ENCODE measurements at regions not wholly inside any gene's neighbourhood (a gene's known extent, or its start where the extent isn't known, plus 50 kb on each side); places are given as distances from the start of the nearest gene placed in this dataset.

DNA sequence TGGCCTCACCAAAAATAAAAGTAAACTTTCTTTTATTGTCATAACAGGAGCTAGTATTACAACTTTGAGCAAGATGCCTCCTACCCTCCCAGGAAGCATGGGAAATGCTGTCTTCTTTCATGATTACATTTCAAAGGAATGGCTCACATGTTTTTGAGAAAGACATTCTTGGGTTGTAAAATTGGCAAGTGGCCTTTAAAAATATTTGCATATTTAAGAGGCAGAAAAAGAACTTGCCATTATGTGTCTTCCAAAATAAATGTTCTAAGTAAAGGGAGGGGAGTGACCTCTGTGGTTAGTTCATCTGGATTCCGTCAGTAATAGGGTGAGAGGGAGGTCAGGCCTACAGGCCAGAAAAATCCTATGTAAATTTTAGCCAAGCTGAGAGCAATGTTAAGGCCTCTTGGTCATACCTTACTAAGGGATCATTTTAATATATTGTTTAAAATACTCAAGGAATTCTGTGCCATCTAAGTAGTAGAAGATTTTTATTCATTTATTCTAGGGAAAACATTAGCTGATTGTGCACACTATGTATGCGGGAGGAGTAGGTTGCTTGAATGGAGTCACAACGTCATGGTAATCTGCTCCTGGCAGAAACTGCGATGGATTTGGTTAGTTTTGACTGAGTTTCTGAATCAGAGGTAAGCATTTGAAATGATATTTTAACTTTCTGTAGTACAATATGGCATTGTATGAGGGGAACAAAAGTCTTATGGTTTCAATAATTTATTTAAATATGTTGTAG, 1485.7 kb upstream of the CDH9 start:
- H3K27ac ChIP-seq (ENCODE audit: low read depth in 2 of 2, low read length in 2 of 2) = no peak overlapping the region
- no peak overlapping the region for H3K9ac ChIP-seq (ENCODE audit: low read length in 3 of 3)
- no peaks in the 10 kb centered on the region for H3K9me3 ChIP-seq (ENCODE audit: control insufficient read depth in 2 of 3, insufficient read depth in 1 of 3, low read length in 3 of 3)
- no peaks in the 10 kb centered on the region for H3K27me3 ChIP-seq (ENCODE audit: control insufficient read depth, insufficient read depth, low read length)
- intact Hi-C loops (cut with DNase I) = no loop called here
- peak; percentile 47 for FAIRE-seq
- TF ChIP-seq, protein P1, sequence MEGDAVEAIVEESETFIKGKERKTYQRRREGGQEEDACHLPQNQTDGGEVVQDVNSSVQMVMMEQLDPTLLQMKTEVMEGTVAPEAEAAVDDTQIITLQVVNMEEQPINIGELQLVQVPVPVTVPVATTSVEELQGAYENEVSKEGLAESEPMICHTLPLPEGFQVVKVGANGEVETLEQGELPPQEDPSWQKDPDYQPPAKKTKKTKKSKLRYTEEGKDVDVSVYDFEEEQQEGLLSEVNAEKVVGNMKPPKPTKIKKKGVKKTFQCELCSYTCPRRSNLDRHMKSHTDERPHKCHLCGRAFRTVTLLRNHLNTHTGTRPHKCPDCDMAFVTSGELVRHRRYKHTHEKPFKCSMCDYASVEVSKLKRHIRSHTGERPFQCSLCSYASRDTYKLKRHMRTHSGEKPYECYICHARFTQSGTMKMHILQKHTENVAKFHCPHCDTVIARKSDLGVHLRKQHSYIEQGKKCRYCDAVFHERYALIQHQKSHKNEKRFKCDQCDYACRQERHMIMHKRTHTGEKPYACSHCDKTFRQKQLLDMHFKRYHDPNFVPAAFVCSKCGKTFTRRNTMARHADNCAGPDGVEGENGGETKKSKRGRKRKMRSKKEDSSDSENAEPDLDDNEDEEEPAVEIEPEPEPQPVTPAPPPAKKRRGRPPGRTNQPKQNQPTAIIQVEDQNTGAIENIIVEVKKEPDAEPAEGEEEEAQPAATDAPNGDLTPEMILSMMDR (IDR thresholded peaks at IDR 0.05; ENCODE audit: borderline replicate concordance, extremely low read depth, insufficient read depth) = no peak
- no peaks in the 10 kb centered on the region for H3K4me1 ChIP-seq (ENCODE audit: control insufficient read depth in 2 of 3, insufficient read depth in 2 of 3, low read depth in 1 of 3, low read length in 3 of 3)
- H3K4me3 ChIP-seq (ENCODE audit: low read length in 3 of 3) = no peak overlapping the region
- DNase-seq = peak in 3 of 5 donors; percentile 12 to 88 (median 49)
- no peaks in the 10 kb centered on the region for H3K36me3 ChIP-seq (ENCODE audit: control insufficient read depth in 2 of 3, insufficient read depth in 3 of 3, low read length in 3 of 3)

DNA sequence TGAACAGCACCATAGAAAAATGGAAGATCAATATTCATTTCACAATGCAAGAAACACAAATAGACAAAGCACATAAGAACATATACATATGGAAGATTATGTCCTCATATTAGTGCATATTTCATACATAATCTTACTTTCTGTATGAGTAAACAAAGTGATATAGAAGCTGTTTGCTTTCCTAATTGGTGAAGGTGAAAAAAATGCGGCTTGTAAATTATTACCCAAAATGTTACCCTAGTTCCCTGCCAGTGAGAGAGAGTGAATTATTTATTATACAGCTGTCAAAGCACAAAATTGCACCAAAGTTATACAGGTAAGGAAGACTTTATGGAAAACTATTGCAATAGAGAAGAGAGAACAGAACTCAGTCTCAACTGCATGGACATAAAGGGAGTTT, 1485.0 kb upstream of the CDH9 start:
- H3K36me3 ChIP-seq (ENCODE audit: control insufficient read depth in 2 of 3, insufficient read depth in 3 of 3, low read length in 3 of 3) = no peaks in the 10 kb centered on the region
- TF ChIP-seq, protein P1 (IDR thresholded peaks at IDR 0.05; ENCODE audit: borderline replicate concordance, extremely low read depth, insufficient read depth) = no peak
- intact Hi-C loops (cut with DNase I) = no loop called here

DNA sequence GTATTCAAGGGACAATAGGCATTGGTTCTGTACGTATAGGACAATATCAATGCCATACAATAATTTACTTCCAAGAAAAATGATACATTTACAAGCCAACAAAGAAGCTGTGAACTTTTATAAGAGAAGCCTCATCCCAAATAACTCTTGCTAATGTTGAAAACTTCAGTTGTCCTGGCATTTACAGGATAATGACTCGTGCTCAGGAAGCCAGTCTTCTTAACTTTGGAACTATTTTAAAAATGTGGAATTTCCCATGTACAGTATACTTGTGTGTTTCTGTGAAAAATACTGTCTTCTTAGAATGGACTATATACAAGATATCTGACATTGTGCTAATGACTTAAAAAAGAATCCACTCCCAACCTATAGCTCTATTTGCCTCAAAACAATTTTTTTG, 1479.3 kb upstream of the CDH9 start:
- FAIRE-seq = no peak
- Histone ChIP-seq H3K27me3 (ENCODE audit: control insufficient read depth, insufficient read depth, low read length) (no peaks in the 10 kb centered on the region), H3K4me3 (ENCODE audit: low read length in 3 of 3) (no peak overlapping the region), H3K9me3 (ENCODE audit: control insufficient read depth in 2 of 3, insufficient read depth in 1 of 3, low read length in 3 of 3) (no peaks in the 10 kb centered on the region), H3K9ac (ENCODE audit: low read length in 3 of 3) (no peak overlapping the region), H3K27ac (ENCODE audit: low read depth in 2 of 2, low read length in 2 of 2) (no peak overlapping the region), H3K4me1 (ENCODE audit: control insufficient read depth in 2 of 3, insufficient read depth in 2 of 3, low read depth in 1 of 3, low read length in 3 of 3) (no peaks in the 10 kb centered on the region), H3K36me3 (ENCODE audit: control insufficient read depth in 2 of 3, insufficient read depth in 3 of 3, low read length in 3 of 3) (no peaks in the 10 kb centered on the region)
- no peak for DNase-seq
- intact Hi-C loops (cut with DNase I) = no loop called here
- TF ChIP-seq, protein P1 (IDR thresholded peaks at IDR 0.05; ENCODE audit: borderline replicate concordance, extremely low read depth, insufficient read depth) = no peak

More for the DNA sequence above, 1485.0 kb upstream of the CDH9 start:
- no peaks in the 10 kb centered on the region for H3K4me1 ChIP-seq (ENCODE audit: control insufficient read depth in 2 of 3, insufficient read depth in 2 of 3, low read depth in 1 of 3, low read length in 3 of 3)
- no peak overlapping the region for H3K4me3 ChIP-seq (ENCODE audit: low read length in 3 of 3)
- H3K9me3 ChIP-seq (ENCODE audit: control insufficient read depth in 2 of 3, insufficient read depth in 1 of 3, low read length in 3 of 3) = no peaks in the 10 kb centered on the region
- DNase-seq (no peak), FAIRE-seq (no peak)
- H3K27me3 ChIP-seq (ENCODE audit: control insufficient read depth, insufficient read depth, low read length) = no peaks in the 10 kb centered on the region
- H3K9ac ChIP-seq (ENCODE audit: low read length in 3 of 3) = no peak overlapping the region
- no peak overlapping the region for H3K27ac ChIP-seq (ENCODE audit: low read depth in 2 of 2, low read length in 2 of 2)
